Endothelial cell of umbilical vein (primary cell): ENCODE measurements at regions not wholly inside any gene's neighbourhood (a gene's known extent, or its start where the extent isn't known, plus 50 kb on each side); places are given as distances from the start of the nearest gene placed in this dataset.

Experiments used
- BruUV-seq: library from RNA; stranded (reverse); fragments of 400-500 nt; replicated peaks from 2 replicates; lab custom pipeline; 2021; lab: Mats Ljungman, UMichigan
- CTCF ChIA-PET: fragments of 300-600, 350-600 bp; sonication (Branson Sonifier 250); formaldehyde crosslinking; loops from one replicate; lab custom pipeline; 2021; ENCODE audit warnings: antibody characterized with exemption, inconsistent platforms; lab: Charles Lee
- POLR2A ChIA-PET: fragments of 300-600, 350-600 bp; sonication (Branson Sonifier 250); formaldehyde crosslinking; loops from one replicate; lab custom pipeline; 2021; ENCODE audit warnings: antibody characterized with exemption, inconsistent platforms; lab: Charles Lee
- DNase-seq: peaks from one replicate; pipeline ENCODE4 v3.0.0-alpha.2; 2011; ENCODE audit warnings: low read depth, low spot score
- FAIRE-seq: peaks from 2 replicates; lab custom pipeline; 2011; peaks lifted over from hg19 to GRCh38; lab: Jason Lieb, UNC
- H2AFZ ChIP-seq: 2 replicates; pipeline ENCODE4 v1.6.0; 2012; ENCODE audit warnings: low read depth, low read length, control low read depth, inconsistent platforms
- H3K27ac ChIP-seq: 2 replicates; pipeline ENCODE4 v1.5.1; 2011; ENCODE audit warnings: low read depth, mild to moderate bottlenecking, control low read depth, low read length, moderate library complexity; ENCODE audit not compliant: insufficient read depth
- H3K27me3 ChIP-seq, 2 experiments: 2 replicates each; pipeline versions ENCODE4 v1.6.0 to v1.6.1; 2011; ENCODE audit warnings: low read length in 2 of 2, mixed read lengths in 1 of 2; ENCODE audit not compliant: control insufficient read depth in 2 of 2, insufficient read depth in 2 of 2
- H3K36me3 ChIP-seq, 2 experiments: 2 replicates in 1 of 2; 3 replicates in 1 of 2; pipeline ENCODE4 v1.5.1; 2011; ENCODE audit warnings: low read length in 2 of 2, mild to moderate bottlenecking in 1 of 2, moderate library complexity in 1 of 2; ENCODE audit not compliant: control insufficient read depth in 2 of 2, insufficient read depth in 2 of 2; ENCODE audit errors: extremely low read depth in 1 of 2
- H3K4me1 ChIP-seq: 3 replicates; pipeline ENCODE4 v1.5.1; 2011; ENCODE audit warnings: mild to moderate bottlenecking, low read length; ENCODE audit not compliant: control insufficient read depth, insufficient read depth; ENCODE audit errors: extremely low read depth
- H3K4me2 ChIP-seq: 2 replicates; pipeline ENCODE4 v1.6.1; 2011; ENCODE audit warnings: low read length, control low read depth, mixed read lengths; ENCODE audit not compliant: insufficient read depth
- H3K4me3 ChIP-seq, 3 experiments: fragments of 200-600 bp in 1 of 3; sonication (generic), shearing (Covaris generic) in 1 of 3; replicated peaks in 1 of 3; 2 replicates each; pipeline ENCODE4 v1.5.1; 2011 to 2016; ENCODE audit warnings: control low read depth in 3 of 3, low read length in 3 of 3, mild to moderate bottlenecking in 2 of 3, inconsistent platforms in 1 of 3, low read depth in 1 of 3, moderate library complexity in 1 of 3; ENCODE audit not compliant: insufficient read depth in 1 of 3
- H3K79me2 ChIP-seq: 2 replicates; pipeline ENCODE4 v1.6.0; 2012; ENCODE audit warnings: low read length, inconsistent platforms; ENCODE audit not compliant: control insufficient read depth, insufficient read depth
- H3K9ac ChIP-seq: replicated peaks from 2 replicates; pipeline ENCODE3; 2011; ENCODE audit warnings: low read length, control low read depth; ENCODE audit not compliant: insufficient read depth; ENCODE audit errors: extremely low read depth
- H3K9me1 ChIP-seq: replicated peaks from 3 replicates; pipeline ENCODE4 v1.6.0; 2011; ENCODE audit warnings: mild to moderate bottlenecking, low read length; ENCODE audit not compliant: control insufficient read depth, insufficient read depth; ENCODE audit errors: extremely low read depth
- H3K9me3 ChIP-seq: replicated peaks from 2 replicates; pipeline ENCODE4 v1.5.1; 2012; ENCODE audit warnings: low read length, inconsistent platforms; ENCODE audit not compliant: control insufficient read depth, insufficient read depth
- H4K20me1 ChIP-seq: replicated peaks from 2 replicates; pipeline ENCODE3; 2011; ENCODE audit warnings: mild to moderate bottlenecking, low read length; ENCODE audit not compliant: control insufficient read depth, insufficient read depth; ENCODE audit errors: extremely low read depth
- CTCF ChIP-seq, 2 donors: IDR thresholded peaks; 1 replicate in 1 of 2; 2 replicates in 1 of 2; pipeline ENCODE4 v1.5.1; 2011; ENCODE audit warnings: low read length in 2 of 2, mild to moderate bottlenecking in 2 of 2, moderate library complexity in 2 of 2, control low read depth in 1 of 2, inconsistent platforms in 1 of 2, low read depth in 1 of 2; ENCODE audit not compliant: insufficient read depth in 1 of 2; ENCODE audit errors: extremely low read depth in 1 of 2
- EZH2 ChIP-seq: IDR thresholded peaks from 2 replicates; pipeline ENCODE4 v1.6.1; 2012; ENCODE audit warnings: borderline replicate concordance, low read depth, mild to moderate bottlenecking, moderate library complexity, low read length, inconsistent platforms; ENCODE audit not compliant: severe bottlenecking
- FOS ChIP-seq: IDR thresholded peaks from 2 replicates; pipeline ENCODE4 v1.6.1; 2011; ENCODE audit warnings: mild to moderate bottlenecking, low read length, moderate library complexity, borderline replicate concordance; ENCODE audit not compliant: insufficient read depth
- GATA2 ChIP-seq: IDR thresholded peaks from 2 replicates; pipeline ENCODE4 v1.7.0; 2011; ENCODE audit warnings: low read depth, mild to moderate bottlenecking, moderate library complexity, mixed read lengths, low read length; ENCODE audit not compliant: insufficient read length, insufficient read depth
- JUN ChIP-seq: IDR thresholded peaks from 2 replicates; pipeline ENCODE4 v1.6.1; 2011; ENCODE audit warnings: borderline replicate concordance, low read depth; ENCODE audit not compliant: insufficient read length, insufficient read depth
- MAX ChIP-seq: IDR thresholded peaks from 2 replicates; pipeline ENCODE4 v1.6.1; 2011; ENCODE audit not compliant: insufficient read depth, insufficient read length
- MYC ChIP-seq: IDR thresholded peaks from one replicate; pipeline ENCODE4 v1.6.1; 2011; ENCODE audit warnings: mild to moderate bottlenecking, low read depth, low read length
- POLR2A ChIP-seq: IDR thresholded peaks from 2 replicates; pipeline ENCODE4 v1.6.1; 2012; ENCODE audit warnings: low read depth, mild to moderate bottlenecking, control low read depth, low read length
- POLR2AphosphoS5 ChIP-seq: IDR thresholded peaks from 2 replicates; pipeline ENCODE4 v1.6.1; 2012; ENCODE audit warnings: low read depth, mild to moderate bottlenecking, control low read depth, low read length, moderate library complexity; ENCODE audit not compliant: insufficient read depth
- dilution Hi-C: fragments of 300-500 bp; cut with MboI; formaldehyde crosslinking; loops from one replicate; pipeline ENCODE4 v1.15.0; 2019; ENCODE audit warnings: low sequenced_read_pairs; ENCODE audit not compliant: extremely low pct_ligation_motif_present
- intact Hi-C: fragments of 100-400 bp; cut with micrococcal nuclease; formaldehyde crosslinking; loops from one replicate; pipeline ENCODE4 v1.10.0; 2022

GRCh38 chr16:73503093-73503492 is 455.2 kb upstream of the ZFHX3 start:
- no peaks in the 10 kb centered on the region for H3K9me1 ChIP-seq
- DNase-seq (no peak), FAIRE-seq (no peak)
- H3K9ac ChIP-seq, result no peak overlapping the region
- H2AFZ ChIP-seq, result no peak overlapping the region
- BruUV-seq, result no TSS peak
- no peaks in the 10 kb centered on the region for H3K79me2 ChIP-seq
- H4K20me1 ChIP-seq, result no peaks in the 10 kb centered on the region
- no peak overlapping the region for H3K4me3 ChIP-seq
- intact Hi-C loops (no loop called here), dilution Hi-C loops (no loop called here)
- H3K27ac ChIP-seq, result no peak overlapping the region
- no peaks in the 10 kb centered on the region for H3K9me3 ChIP-seq
- H3K36me3 ChIP-seq, result no peaks in the 10 kb centered on the region
- POLR2A ChIA-PET, result no interaction called here
- H3K4me2 ChIP-seq, result no peak overlapping the region
- no peak for TF ChIP-seq GATA2
- no peak for TF ChIP-seq JUN
- no peak for TF ChIP-seq POLR2AphosphoS5
- no peak for TF ChIP-seq FOS
- TF ChIP-seq MYC, result no peak
- TF ChIP-seq MAX, result no peak
- no peak for TF ChIP-seq CTCF (IDR thresholded peaks at IDR 0.05; ENCODE audit: extremely low read depth in 1 of 2, insufficient read depth in 1 of 2, low read depth in 1 of 2, low read length in 2 of 2)
- TF ChIP-seq EZH2, result no peak
- no peak for TF ChIP-seq POLR2A
- CTCF ChIA-PET, result no interaction called here
- H3K27me3 ChIP-seq, result no peaks in the 10 kb centered on the region
- no peaks in the 10 kb centered on the region for H3K4me1 ChIP-seq
